ENCODE measurements at regions not wholly inside any gene's neighbourhood (a gene's known extent, or its start where the extent isn't known, plus 50 kb on each side); places are given as distances from the start of the nearest gene placed in this dataset.

- ChIA-PET POLR2A (no interaction called here), CTCF (no interaction called here)
- no TSS peak for BruUV-seq (replicated peaks)
Measured at GRCh38 chr3:165636684-165637015, 200.6 kb downstream of the BCHE start.

GRCh38 chr3:165635791-165636683, 201.2 kb downstream of the BCHE start:
- no peak overlapping the region for H3K9ac ChIP-seq (ENCODE audit: low read length)
- H4K20me1 ChIP-seq (ENCODE audit: insufficient read depth), result no peaks in the 10 kb centered on the region
- TF ChIP-seq FOSL1 (IDR thresholded peaks at IDR 0.05; ENCODE audit: low read depth), result no peak
- TF ChIP-seq JUND (IDR thresholded peaks at IDR 0.05), result no peak
- no peak for TF ChIP-seq SRF (IDR thresholded peaks at IDR 0.05; ENCODE audit: low read depth)
- TF ChIP-seq CEBPB (IDR thresholded peaks at IDR 0.05; ENCODE audit: low read depth), result no peak
- no peak for TF ChIP-seq SIN3A (IDR thresholded peaks at IDR 0.05; ENCODE audit: low read depth)
- TF ChIP-seq YY1 (IDR thresholded peaks at IDR 0.05; ENCODE audit: extremely low read depth, insufficient replicate concordance, low read depth, low read length), result no peak
- no peak for TF ChIP-seq EZH2 (IDR thresholded peaks at IDR 0.05)
- TF ChIP-seq MAX (IDR thresholded peaks at IDR 0.05), result no peak
- TF ChIP-seq ZFX (IDR thresholded peaks at IDR 0.05), result no peak
- no peak for TF ChIP-seq EGR1 (IDR thresholded peaks at IDR 0.05; ENCODE audit: low read depth)
- no peak for TF ChIP-seq RAD21 (IDR thresholded peaks at IDR 0.05; ENCODE audit: low read depth)
- no peak for TF ChIP-seq ATF3 (IDR thresholded peaks at IDR 0.05)
- H3K4me2 ChIP-seq (ENCODE audit: low read length), result no peak overlapping the region
- ChIA-PET CTCF (no interaction called here), RAD21 (ENCODE audit: low non-redundant PET in 1 of 2, low total read pairs in 2 of 2, uncharacterized antibody in 2 of 2, unreplicated experiment in 2 of 2) (no interaction called here), POLR2A (no interaction called here)
- H3K4me3 ChIP-seq (replicated peaks in 1 of 2; ENCODE audit: low read depth in 1 of 2, low read length in 2 of 2), result no peak overlapping the region
- H3K27me3 ChIP-seq (ENCODE audit: insufficient read depth, low read length), result no peaks in the 10 kb centered on the region
- H3K4me1 ChIP-seq (ENCODE audit: control insufficient read depth in 1 of 2, insufficient read depth in 2 of 2, low read length in 2 of 2), result no peaks in the 10 kb centered on the region
- intact Hi-C loops (cut with micrococcal nuclease), result no loop called here
- H3K9me3 ChIP-seq (ENCODE audit: control insufficient read depth in 1 of 2, insufficient read depth in 1 of 2, low read depth in 1 of 2, low read length in 2 of 2), result no peaks in the 10 kb centered on the region
- no peak overlapping the region for H3K27ac ChIP-seq (ENCODE audit: low read depth, low read length)
- H3K79me2 ChIP-seq (ENCODE audit: insufficient read depth, low read length), result no peaks in the 10 kb centered on the region
- BruUV-seq (replicated peaks), result no TSS peak
- no peaks in the 10 kb centered on the region; the same call in 1 of the 2 replicates for H3K9me2 ChIP-seq (ENCODE audit: insufficient read depth)
- DNase-seq (ENCODE audit: low read depth, low spot score), result no peak
- no peaks in the 10 kb centered on the region for H3K36me3 ChIP-seq (ENCODE audit: control insufficient read depth in 1 of 2, insufficient read depth in 2 of 2, low read length in 2 of 2)
- no peak overlapping the region for H2AFZ ChIP-seq (ENCODE audit: low read depth, low read length, poor library complexity, severe bottlenecking)
- no peak for ATAC-seq

More at GRCh38 chr3:165636684-165637015, 200.6 kb downstream of the BCHE start:
- H2AFZ ChIP-seq (ENCODE audit: low read depth, low read length, poor library complexity, severe bottlenecking), result no peak overlapping the region
- RAD21 ChIA-PET (ENCODE audit: low non-redundant PET in 1 of 2, low total read pairs in 2 of 2, uncharacterized antibody in 2 of 2, unreplicated experiment in 2 of 2), result no interaction called here
- intact Hi-C loops (cut with micrococcal nuclease), result no loop called here
- DNase-seq (ENCODE audit: low read depth, low spot score) (no peak), ATAC-seq (no peak)
- TF ChIP-seq POLR2AphosphoS5 (IDR thresholded peaks at IDR 0.05; ENCODE audit: low read depth, low read length) (no peak), ZFX (IDR thresholded peaks at IDR 0.05) (no peak), EZH2 (IDR thresholded peaks at IDR 0.05) (no peak), SRF (IDR thresholded peaks at IDR 0.05; ENCODE audit: low read depth) (no peak), ZNF274 (IDR thresholded peaks at IDR 0.05; ENCODE audit: low read depth, low read length) (no peak), CEBPB (IDR thresholded peaks at IDR 0.05; ENCODE audit: low read depth) (no peak), EZH2phosphoT487 (IDR thresholded peaks at IDR 0.05; ENCODE audit: borderline replicate concordance) (no peak), TCF7L2 (IDR thresholded peaks at IDR 0.05; ENCODE audit: borderline replicate concordance, extremely low read depth, insufficient read depth, insufficient read length) (no peak)
- H3K9ac ChIP-seq (ENCODE audit: low read length), result no peak overlapping the region
- H3K4me2 ChIP-seq (ENCODE audit: low read length), result no peak overlapping the region
- peaks cover 0 to under 1% of the 10 kb centered on the region in 2 experiments; a peak in 1 of 4 replicates for H3K4me1 ChIP-seq (ENCODE audit: control insufficient read depth in 1 of 2, insufficient read depth in 2 of 2, low read length in 2 of 2)
- no peaks in the 10 kb centered on the region for H3K9me3 ChIP-seq (ENCODE audit: control insufficient read depth in 1 of 2, insufficient read depth in 1 of 2, low read depth in 1 of 2, low read length in 2 of 2)
- H4K20me1 ChIP-seq (ENCODE audit: insufficient read depth), result no peaks in the 10 kb centered on the region
- no peak overlapping the region for H3K27ac ChIP-seq (ENCODE audit: low read depth, low read length)
- no peaks in the 10 kb centered on the region for H3K27me3 ChIP-seq (ENCODE audit: insufficient read depth, low read length)
- H3K9me2 ChIP-seq (ENCODE audit: insufficient read depth), result no peaks in the 10 kb centered on the region; the same call in 1 of the 2 replicates
- no peaks in the 10 kb centered on the region for H3K36me3 ChIP-seq (ENCODE audit: control insufficient read depth in 1 of 2, insufficient read depth in 2 of 2, low read length in 2 of 2)
- no peaks in the 10 kb centered on the region for H3K79me2 ChIP-seq (ENCODE audit: insufficient read depth, low read length)
- no peak overlapping the region for H3K4me3 ChIP-seq (replicated peaks in 1 of 2; ENCODE audit: low read depth in 1 of 2, low read length in 2 of 2)
